ENCODE measurements at regions not wholly inside any gene's neighbourhood (a gene's known extent, or its start where the extent isn't known, plus 50 kb on each side); places are given as distances from the start of the nearest gene placed in this dataset.

DNA sequence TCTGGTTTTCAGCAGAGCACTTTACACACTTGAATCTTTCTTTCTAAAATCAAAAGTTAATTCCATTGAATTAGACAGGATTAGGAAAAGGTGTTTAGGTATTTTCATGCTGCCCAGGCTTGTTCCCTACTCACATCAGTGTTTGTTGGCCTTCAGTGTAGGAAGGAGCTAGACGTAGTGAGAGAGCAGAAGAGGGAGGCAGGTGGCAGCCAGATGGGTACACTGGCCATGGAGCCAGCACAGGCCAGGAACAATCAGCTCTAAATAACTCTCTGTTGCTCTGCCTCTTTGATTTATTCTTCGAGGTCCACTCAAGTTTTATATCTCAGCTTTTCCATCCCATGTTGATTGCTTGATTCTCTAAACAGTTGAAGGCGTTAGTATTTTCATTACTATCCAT is 529.6 kb downstream of the PSAT1 start:
- no peak overlapping the region for H3K27ac ChIP-seq
- H3K27me3 ChIP-seq (ENCODE audit: control insufficient read depth, insufficient read depth, low read length), result no peaks in the 10 kb centered on the region
- no peak overlapping the region for H3K4me2 ChIP-seq (ENCODE audit: low read length)
- H3K4me1 ChIP-seq, result no peaks in the 10 kb centered on the region
- H3K4me3 ChIP-seq (ENCODE audit: low read depth, low read length), result no peak overlapping the region
- TF ChIP-seq, protein P1, sequence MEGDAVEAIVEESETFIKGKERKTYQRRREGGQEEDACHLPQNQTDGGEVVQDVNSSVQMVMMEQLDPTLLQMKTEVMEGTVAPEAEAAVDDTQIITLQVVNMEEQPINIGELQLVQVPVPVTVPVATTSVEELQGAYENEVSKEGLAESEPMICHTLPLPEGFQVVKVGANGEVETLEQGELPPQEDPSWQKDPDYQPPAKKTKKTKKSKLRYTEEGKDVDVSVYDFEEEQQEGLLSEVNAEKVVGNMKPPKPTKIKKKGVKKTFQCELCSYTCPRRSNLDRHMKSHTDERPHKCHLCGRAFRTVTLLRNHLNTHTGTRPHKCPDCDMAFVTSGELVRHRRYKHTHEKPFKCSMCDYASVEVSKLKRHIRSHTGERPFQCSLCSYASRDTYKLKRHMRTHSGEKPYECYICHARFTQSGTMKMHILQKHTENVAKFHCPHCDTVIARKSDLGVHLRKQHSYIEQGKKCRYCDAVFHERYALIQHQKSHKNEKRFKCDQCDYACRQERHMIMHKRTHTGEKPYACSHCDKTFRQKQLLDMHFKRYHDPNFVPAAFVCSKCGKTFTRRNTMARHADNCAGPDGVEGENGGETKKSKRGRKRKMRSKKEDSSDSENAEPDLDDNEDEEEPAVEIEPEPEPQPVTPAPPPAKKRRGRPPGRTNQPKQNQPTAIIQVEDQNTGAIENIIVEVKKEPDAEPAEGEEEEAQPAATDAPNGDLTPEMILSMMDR (IDR thresholded peaks at IDR 0.05), result no peak
- no peaks in the 10 kb centered on the region for H3K9me3 ChIP-seq (ENCODE audit: control insufficient read depth, low read length)
- no peak overlapping the region for H2AFZ ChIP-seq
- no peaks in the 10 kb centered on the region for H3K79me2 ChIP-seq
- H3K36me3 ChIP-seq (ENCODE audit: control insufficient read depth, insufficient read depth, low read length), result no peaks in the 10 kb centered on the region
- no peak overlapping the region for H3K9ac ChIP-seq

DNA sequence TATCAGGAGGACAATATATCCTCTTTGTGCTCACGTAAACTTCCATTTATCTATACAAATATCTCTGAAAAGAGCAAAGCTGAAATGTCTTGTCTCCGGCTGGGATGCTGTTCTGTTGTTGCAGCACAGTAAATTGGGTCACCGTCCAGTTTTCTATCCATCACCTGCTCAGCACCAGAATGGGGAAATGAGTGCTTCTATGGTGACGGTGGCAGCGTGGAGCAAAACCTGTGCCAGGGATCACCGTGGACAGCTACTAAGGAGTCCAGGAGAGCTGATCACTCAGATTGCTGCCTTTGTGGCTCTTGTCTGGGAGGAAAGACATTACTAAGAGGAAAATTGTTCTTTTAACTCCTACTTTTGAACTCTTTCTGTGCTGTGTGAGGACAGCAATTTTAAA is 531.6 kb downstream of the PSAT1 start:
- no peak overlapping the region for H3K27ac ChIP-seq
- no peaks in the 10 kb centered on the region for H3K9me3 ChIP-seq (ENCODE audit: control insufficient read depth, low read length)
- no peaks in the 10 kb centered on the region for H3K79me2 ChIP-seq
- no peaks in the 10 kb centered on the region for H3K4me1 ChIP-seq
- H3K27me3 ChIP-seq (ENCODE audit: control insufficient read depth, insufficient read depth, low read length), result no peaks in the 10 kb centered on the region
- no peak overlapping the region for H3K4me3 ChIP-seq (ENCODE audit: low read depth, low read length)
- no peak overlapping the region for H3K4me2 ChIP-seq (ENCODE audit: low read length)
- no peak overlapping the region for H2AFZ ChIP-seq
- no peak overlapping the region for H3K9ac ChIP-seq
- no peaks in the 10 kb centered on the region for H3K36me3 ChIP-seq (ENCODE audit: control insufficient read depth, insufficient read depth, low read length)
- TF ChIP-seq, protein P1 (IDR thresholded peaks at IDR 0.05), result no peak

DNA sequence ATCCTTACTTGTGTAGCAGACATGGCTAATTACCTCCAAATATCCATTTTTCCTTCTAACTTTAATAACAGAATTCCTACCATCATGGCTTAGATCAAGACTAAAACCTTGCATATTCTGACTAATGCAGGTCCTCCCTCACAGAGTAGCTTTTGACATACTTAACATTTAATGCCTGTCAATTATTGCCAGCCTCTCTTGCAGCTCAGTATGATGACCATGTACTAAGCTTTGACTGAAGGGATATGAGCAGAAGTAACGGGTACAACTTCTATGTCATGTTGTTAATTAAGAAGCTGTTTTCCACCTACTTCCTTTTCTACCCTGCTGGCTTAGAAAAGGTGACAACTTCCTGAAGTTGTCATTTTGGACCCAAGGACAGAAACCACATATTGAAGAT is 533.4 kb downstream of the PSAT1 start:
- Histone ChIP-seq H2AFZ (no peak overlapping the region), H3K36me3 (ENCODE audit: control insufficient read depth, insufficient read depth, low read length) (no peaks in the 10 kb centered on the region), H3K4me1 (no peaks in the 10 kb centered on the region)

DNA sequence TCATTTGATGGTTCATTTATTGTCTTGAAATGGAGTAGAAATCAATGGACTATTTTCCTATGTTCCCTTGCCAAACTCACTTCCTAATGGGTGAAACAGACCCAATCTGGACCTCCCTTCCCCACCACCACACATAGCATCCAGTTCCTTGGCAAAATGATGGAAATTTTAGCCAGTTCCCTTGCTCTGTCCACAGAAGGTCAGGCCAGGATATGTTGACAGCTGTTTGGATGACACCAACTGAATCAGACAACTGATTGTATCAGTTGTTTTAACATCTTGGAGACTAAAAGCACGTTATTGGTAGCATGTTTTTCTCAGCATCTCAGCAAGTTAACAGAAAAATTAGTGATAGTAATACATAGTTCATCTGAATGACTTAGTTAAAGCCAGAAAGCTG is 534.8 kb downstream of the PSAT1 start:
- no peaks in the 10 kb centered on the region for H3K27me3 ChIP-seq (ENCODE audit: control insufficient read depth, insufficient read depth, low read length)
- H3K9ac ChIP-seq, result no peak overlapping the region
- H3K4me2 ChIP-seq (ENCODE audit: low read length), result no peak overlapping the region
- no peak overlapping the region for H3K4me3 ChIP-seq (ENCODE audit: low read depth, low read length)
- no peaks in the 10 kb centered on the region for H3K79me2 ChIP-seq
- TF ChIP-seq, protein P1 (IDR thresholded peaks at IDR 0.05), result no peak
- no peaks in the 10 kb centered on the region for H3K36me3 ChIP-seq (ENCODE audit: control insufficient read depth, insufficient read depth, low read length)
- H3K9me3 ChIP-seq (ENCODE audit: control insufficient read depth, low read length), result no peaks in the 10 kb centered on the region
- H3K4me1 ChIP-seq, result no peaks in the 10 kb centered on the region
- no peak overlapping the region for H3K27ac ChIP-seq
- H2AFZ ChIP-seq, result no peak overlapping the region

More for the DNA sequence above, 533.4 kb downstream of the PSAT1 start:
- Histone ChIP-seq H3K27me3 (ENCODE audit: control insufficient read depth, insufficient read depth, low read length) (no peaks in the 10 kb centered on the region), H3K9ac (no peak overlapping the region), H3K79me2 (no peaks in the 10 kb centered on the region), H3K4me2 (ENCODE audit: low read length) (no peak overlapping the region), H3K4me3 (ENCODE audit: low read depth, low read length) (no peak overlapping the region), H3K27ac (no peak overlapping the region), H3K9me3 (ENCODE audit: control insufficient read depth, low read length) (no peaks in the 10 kb centered on the region)
- TF ChIP-seq, protein P1 (IDR thresholded peaks at IDR 0.05), result no peak

DNA sequence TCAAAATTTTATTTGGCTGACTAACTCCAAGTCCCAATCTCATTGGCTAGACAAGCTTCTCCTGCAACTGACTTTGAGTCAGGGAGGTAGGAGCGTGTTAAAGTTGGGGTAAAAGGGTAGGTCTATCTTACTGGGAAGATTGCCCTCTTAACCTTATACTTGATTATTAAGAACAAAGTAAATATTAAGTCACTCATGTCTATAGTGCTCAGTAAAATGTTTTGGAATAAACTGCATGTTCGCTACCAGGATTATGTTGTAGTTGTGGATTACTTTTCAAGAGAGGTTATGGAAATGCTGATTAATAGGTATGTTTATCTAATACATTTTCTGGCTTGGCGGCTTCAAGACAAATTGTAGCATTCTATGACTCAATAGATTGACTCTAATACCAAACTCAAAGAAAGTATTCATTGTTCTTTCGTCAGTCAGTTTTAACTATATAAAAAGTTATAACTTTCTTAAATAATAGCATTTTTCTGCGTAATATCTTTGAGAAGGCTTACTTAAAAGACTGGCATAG is 539.1 kb downstream of the PSAT1 start:
- H3K79me2 ChIP-seq, result no peaks in the 10 kb centered on the region
- TF ChIP-seq, protein P1 (IDR thresholded peaks at IDR 0.05), result no peak

More for the DNA sequence above, 539.1 kb downstream of the PSAT1 start:
- H3K9ac ChIP-seq, result no peak overlapping the region
- H3K36me3 ChIP-seq (ENCODE audit: control insufficient read depth, insufficient read depth, low read length), result no peaks in the 10 kb centered on the region
- no peaks in the 10 kb centered on the region for H3K9me3 ChIP-seq (ENCODE audit: control insufficient read depth, low read length)
- no peaks in the 10 kb centered on the region for H3K4me1 ChIP-seq
- H3K4me3 ChIP-seq (ENCODE audit: low read depth, low read length), result no peak overlapping the region
- H3K27me3 ChIP-seq (ENCODE audit: control insufficient read depth, insufficient read depth, low read length), result no peaks in the 10 kb centered on the region
- no peak overlapping the region for H3K27ac ChIP-seq
- H3K4me2 ChIP-seq (ENCODE audit: low read length), result no peak overlapping the region
- H2AFZ ChIP-seq, result no peak overlapping the region
